ENCODE measurements at regions not wholly inside any gene's neighbourhood (a gene's known extent, or its start where the extent isn't known, plus 50 kb on each side); places are given as distances from the start of the nearest gene placed in this dataset.

DNA sequence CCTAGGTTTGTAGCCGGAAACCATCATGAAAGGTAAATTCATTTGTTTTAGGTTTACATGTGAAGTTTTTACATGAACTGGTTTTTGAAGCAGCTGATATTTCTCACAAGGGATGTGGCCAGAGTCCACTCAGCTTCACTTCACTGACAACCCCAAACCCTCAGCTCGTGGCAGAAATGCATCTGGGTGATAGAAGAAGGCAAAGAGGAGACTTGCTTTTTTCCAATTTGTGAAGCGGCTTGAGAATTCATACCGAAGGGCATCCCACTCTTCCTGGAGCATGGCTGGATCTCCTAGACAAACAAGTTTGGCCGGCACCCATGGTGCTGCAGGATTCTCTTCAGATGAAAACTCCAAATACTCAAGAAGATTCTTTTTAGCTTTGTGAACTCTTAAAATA, 392.8 kb upstream of the CNR1 start:
- no peak for DNase-seq

DNA sequence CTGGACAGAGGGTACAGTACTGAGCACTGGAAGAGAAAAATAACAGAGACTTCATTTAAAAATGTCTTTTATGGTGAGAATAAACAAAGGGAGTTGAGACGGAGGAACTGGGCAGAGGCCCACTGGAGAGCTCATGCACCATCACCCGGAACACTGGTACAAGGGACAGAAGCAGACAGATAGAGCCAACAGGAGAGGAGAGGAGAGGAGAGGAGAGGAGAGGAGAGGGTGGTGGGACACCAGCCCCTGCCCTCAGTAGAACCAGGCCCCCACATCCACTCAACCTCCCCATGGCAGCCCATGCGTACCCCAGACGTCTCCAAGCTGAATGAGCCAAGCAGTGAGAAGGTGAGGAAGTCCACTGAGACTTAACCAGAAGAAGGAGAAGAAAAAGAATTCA, 390.5 kb upstream of the CNR1 start:
- DNase-seq = no peak

DNA sequence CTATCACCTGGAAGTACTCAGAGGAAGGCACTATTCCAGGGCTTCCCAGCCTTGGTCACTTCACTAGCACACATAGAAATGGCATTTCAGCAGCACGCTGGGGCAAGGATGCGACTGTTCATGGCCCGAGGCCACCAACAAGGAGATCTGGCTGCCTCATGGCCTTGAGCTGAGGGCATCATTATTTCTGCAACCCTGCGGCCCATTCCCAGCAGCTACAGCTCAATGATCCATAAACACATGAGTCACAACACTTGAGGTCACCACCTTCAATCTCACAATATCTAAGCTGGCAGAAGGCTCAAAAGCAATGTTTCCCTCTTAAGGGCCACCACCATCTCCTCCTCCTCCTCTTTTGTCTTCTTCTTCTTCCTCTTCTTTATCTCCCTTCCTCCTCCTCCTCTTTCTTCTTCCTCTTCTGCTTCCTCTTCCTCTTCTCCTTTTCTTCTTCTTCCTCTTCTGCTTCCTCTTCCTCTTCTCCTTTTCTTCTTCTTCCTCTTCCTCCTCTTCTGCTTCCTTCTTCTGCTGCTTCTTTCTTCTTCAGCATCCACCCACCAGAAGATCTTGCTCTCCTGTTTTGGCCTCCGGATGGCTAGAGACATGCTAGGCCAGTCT, 382.9 kb upstream of the CNR1 start:
- no peak for DNase-seq

DNA sequence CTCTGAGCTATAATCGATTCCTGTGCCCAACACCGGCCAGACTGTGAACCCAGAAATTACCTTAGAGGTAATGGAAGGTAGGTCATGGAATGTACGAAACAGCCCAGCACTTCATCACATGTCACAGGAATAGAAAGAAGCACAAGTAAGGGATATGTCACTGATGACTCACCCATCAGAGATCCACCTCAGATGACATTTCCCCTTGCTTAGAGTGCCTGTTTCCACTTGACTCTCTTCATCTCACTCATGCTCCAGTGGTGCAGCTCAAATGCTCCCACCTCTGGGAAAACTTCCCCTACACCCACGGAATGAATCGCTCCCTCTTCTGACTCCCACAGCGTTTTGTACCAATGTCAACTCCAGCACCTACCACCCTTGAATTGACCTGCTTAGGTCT, 381.6 kb upstream of the CNR1 start:
- DNase-seq = no peak

DNA sequence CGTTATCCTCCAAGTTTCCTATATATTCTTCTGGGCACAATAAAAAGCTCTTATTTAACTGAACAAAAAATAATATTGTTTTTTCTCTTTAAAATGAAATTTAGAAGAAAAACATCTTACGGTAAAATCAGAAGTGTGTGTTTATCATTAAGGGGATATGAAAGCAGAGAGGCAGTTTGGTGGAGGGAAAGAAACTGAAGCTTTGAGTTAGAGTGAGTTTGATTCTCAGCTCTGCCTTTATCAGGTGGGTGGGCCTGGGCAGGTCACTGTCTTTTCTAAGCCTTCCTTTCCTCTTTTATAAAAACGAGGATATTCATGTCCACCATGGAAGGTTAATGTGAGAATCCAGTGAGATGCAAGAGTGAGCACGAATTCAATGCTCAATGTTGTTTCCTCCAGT, 379.8 kb upstream of the CNR1 start:
- DNase-seq = no peak

DNA sequence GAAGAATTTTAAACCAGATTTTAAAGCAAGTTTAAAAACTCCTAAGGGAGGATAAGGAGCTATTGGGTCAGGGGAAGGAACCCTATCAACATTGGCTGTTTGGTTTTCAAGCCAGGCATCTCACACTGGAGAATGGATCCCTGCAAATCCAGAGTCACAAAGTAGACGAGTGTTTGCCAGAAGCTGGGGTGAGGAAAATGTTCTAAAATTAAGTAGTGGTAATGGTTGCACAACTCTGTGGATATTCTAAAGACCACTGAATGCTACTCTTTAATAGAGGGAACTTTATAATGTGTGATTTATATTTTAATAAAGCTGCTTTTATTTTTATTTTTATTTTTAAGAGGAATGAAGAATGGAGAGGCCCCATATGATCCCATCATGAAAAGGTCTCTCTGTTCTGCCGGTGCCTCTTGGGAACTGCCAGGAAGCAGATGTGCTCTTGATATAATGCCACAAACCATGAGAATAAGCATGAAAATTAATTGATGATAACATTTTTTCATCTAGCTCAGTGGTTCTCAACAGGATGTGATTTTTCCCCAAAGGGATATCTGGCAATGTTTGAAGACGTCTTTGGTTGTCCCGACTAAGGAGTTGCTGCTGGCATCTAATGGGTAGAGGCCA, 379.0 kb upstream of the CNR1 start:
- DNase-seq = no peak

DNA sequence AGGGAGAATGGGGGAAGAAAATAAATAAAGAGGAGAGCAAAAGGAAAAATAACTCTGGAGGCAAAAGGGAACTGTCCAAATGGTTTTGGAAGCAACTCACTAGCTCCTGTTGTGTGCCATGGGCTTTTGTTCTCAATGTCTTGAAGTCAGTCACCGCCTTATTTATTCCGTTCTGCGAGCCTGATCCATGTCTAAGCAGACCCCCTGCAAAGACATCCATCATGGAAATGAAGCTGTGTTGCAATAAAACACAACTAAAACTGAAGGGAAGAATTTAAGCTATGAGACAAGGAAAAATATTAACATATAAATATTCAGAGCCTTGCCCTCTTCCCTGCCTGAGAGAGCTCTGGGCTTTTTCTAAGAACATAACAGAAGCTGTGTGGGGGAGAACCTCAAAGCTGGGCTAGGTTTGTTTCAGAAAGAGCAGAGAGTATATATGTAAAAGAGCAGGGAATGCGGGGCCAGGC, 373.2 kb upstream of the CNR1 start:
- DNase-seq = no peak

DNA sequence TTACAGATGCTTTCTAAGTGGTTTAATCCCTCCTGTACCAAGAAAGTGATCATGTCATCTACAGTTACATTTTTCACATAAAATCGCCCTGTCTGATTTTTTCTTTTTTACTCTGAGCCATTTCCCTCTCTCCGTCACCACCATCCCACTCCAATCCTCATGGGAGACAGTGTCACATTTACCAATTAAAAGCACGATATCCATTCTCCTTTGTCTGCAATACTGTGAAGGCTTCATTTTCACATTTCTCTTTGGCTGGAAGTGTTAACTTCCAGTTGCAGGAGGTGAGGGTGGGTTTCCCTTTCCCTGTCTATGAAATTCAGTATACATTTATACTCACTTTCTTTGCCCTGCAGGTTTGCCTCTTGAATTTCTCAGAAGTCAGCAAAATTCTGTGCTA, 372.7 kb upstream of the CNR1 start:
- DNase-seq = no peak

DNA sequence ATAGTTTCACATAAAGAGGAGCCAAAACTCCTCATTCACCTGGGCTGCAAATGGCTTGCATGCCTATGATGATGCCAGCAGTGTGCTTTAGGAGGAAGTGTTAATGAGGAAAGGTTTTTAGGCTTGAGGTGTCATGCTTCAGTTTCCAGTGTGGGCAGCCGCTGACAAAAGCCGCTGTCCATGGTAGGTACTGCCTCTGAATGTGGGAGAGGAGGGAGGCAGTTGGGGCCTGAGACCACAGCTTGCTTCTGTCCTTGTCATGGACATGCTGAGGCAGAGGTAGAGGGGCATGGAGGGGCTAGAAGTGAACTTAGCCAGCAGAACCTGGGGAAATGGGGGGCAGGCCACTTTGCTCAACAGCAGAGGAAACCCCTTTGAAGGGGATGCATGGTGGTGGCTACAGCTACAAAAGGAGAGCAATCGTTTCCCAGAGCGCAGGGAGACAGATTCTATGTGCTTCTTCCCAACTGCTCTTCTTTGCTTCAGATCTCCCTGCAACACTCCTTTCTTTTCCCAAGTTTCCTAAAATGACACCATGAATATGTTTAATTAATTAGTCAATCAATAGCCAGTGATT, 372.1 kb upstream of the CNR1 start:
- DNase-seq = peak; percentile 11

DNA sequence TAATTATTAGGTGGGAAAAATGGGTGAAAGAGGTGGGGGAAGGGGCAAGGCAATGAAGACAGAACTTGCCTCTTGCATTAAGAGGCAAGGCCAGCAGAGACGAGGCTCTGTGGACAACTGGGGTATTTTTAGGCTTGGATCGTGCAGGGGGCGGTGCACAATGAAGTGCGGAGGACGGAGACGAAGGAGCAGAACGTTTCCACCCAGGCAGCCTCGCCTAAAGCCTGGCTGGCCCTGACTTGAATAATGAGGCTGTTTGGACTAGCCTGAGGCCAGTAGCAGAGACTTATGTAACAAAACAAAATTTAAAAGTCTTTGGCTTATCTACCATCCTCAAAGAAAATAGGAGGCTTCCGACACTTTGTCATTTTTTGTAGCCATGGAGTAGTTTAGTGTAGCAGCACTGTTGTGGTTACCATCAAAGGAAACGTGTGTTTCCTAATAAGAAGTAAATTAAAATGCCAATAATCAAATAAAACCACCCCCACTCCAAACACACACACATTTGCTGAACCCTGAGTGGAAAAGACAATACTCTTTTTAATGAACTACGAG, 370.0 kb upstream of the CNR1 start:
- no peak for DNase-seq

DNA sequence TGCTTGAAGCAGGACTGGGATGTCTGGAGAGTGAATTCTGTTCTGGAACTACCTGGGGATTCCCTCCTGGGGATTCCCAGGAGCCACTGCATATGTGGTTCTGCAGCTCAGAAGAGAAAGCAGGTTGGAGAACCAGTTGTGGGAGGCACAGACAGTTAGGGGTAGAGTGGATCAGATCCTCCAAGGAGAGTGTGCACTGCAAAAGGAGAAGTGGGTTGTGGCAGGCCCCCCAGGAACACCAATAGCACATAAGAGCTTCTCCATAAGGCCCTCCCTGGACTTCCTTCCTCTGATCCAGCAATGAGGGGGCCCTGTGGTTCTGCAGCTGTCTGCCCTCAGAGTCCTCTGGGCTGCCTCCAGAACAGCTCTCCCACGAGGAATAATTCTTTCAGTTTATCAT, 369.2 kb upstream of the CNR1 start:
- no peak for DNase-seq

DNA sequence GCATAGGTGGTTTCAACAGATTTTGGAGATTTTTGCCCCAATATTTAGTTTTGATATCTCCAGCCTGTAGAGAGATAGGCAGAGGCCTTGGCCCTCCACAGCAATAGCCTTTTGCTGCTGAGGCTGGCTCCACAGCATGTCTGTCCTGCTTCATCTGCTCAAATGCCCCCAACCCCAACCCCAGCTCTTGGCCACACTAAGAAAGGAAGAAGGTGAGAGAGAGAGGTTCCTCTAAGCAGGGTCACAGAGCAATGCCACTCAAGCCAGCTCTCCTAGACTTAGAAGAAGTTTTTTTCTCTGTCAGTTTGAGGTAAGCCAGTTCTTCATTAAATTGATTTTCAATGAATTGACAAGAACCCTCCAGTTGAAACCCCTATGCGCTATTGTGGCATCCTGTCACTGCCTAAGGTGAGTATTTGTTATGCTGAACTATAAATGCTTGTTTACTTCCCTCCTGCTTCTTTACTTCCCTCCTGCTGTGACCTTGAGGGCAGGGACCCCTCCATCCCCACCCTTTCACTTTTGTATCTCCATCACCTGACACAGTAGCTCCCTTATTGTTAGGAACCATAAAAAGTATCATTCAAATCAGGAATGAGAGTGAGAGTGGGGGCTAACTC, 366.2 kb upstream of the CNR1 start:
- DNase-seq = no peak

DNA sequence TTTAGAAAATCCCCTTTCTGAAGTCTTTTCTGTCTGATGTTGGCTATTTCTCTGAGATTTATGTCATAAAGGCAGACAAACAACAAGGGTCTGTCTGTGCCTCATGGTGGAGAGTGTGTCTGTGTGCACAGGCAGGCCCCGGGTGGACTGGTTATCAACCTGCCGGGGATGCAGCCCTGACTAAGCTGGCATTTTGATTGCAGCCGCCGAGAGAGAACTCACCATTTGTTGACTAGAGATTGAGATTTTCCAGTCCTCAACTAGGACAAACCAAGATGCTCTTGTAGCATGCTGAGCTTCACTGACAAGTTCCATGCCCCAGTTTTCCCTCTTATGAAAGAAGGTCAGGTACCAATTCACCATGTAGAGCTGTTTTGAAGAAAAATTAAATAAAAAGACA, 363.6 kb upstream of the CNR1 start:
- no peak for DNase-seq

DNA sequence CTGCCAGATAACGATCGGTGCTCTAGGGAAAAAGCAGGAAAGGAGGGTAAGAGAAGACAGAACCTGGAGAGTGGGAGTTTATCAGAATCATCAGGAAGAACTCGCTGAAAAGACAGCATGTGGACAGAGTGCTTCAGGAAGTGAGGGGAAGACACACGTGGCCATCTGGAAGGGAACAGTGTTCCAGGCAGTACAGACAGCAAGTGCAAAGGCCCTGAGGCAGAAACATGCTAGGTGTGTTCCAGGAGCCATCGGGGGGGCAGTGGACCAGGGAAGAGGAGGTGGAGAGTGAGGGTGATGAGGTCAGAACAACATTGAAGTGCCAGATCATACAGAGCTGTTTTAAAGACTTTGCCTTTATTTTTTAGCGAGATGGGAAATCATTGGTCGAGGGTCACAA, 354.3 kb upstream of the CNR1 start:
- no peak for DNase-seq

DNA sequence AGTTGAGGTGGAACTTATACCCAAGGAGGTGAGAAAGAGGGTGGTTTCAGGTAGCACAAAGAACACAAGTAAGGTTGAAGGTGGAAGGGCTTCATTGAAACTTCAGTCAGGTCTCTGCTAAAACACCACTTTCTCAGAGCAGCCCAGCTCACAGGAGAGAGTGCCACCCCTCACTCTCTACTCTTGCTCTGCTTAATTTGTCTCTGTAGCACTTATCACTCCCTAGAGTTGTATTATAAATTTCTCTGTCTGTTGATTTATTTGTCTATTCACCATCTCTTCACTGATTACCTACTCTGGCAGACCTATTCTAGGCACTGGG, 353.8 kb upstream of the CNR1 start:
- DNase-seq = no peak

DNA sequence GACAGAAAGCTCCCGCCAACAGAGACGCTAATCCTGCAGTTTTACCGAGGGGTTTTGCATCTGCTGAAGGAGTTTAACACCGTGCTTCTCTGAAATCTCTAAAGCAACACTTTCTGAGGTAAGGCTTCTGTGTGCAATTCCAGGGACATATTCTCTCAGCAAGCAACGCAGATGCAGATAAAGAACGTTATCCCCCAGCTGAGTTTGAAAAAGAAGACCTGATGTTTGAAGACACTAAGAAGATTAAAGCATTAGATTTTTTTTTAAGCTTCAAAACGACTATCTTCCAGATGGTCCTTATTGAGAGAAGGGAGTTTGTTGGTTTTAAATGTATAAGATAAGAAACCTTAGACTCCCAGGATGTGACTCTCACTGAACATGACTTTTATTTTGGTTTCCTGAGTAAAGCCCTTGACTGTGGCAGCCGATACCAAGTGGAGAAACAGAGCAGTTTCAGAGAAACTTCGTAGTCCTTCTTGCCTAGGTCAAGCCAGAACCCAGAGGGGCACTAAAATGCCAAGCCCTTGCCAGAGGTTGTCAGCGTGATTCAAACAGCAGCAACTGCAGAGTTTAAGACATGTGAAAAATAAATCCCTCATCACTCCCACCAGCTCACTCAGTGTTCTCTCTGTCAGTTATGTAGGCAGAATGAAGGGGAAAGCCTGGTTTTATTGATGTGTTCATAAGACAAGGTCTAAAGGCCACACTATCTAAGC, 353.3 kb upstream of the CNR1 start:
- DNase-seq = no peak

DNA sequence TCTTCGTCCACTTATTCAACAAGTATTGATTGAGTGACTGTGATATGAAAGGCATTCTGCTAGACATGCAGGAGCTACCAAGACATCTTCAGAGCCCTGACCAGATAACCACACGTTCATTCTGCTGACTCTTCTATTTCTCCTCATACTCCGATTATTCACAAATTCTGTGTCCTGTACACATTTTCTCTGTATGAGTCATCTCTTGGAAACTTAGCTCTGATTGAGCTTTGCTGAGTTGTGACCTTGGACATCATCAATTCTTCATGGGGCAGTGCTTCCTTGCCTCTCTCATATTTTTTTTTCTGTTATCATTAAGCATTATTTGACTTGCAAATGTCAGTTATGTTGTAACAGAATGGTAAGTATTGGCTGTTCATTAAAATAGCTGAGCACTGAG, 351.6 kb upstream of the CNR1 start:
- DNase-seq = no peak

DNA sequence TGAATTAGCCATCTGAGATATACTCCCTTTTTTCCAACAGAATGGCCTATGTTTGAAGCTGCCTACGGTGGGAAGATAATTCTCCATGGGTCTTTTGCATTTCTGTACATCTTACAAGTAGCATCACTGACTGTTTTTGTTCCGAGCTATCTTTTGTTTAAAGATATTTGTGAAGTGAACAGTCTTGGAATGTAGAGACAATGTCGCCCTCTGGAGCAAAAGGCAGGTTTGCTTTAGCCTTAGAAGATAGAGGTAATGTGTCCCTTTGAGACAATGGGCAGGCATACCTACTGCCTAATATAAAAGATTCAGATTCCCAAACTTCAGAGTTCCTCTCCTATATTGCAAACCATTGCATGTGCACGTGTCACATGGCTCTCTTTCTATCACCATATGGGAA, 347.8 kb upstream of the CNR1 start:
- DNase-seq = no peak

DNA sequence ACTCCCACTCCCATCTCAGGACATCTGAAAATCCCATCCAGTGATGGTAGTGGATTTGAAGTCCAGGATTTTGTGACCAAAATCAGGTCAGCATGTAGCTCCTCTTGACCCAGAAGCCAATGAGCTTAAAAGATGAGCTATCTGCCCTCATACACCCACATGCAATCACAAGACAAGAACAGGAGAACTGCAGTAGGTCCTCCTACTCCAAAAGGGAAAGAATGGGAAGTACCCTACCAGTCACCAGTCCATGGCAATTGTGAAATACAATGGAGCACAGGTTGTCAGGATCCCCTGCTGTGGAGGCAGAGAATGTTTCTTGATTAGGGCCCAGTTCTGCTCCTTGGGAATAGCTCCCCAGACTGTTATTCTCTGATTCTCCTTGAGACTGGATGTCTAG, 347.3 kb upstream of the CNR1 start:
- no peak for DNase-seq

DNA sequence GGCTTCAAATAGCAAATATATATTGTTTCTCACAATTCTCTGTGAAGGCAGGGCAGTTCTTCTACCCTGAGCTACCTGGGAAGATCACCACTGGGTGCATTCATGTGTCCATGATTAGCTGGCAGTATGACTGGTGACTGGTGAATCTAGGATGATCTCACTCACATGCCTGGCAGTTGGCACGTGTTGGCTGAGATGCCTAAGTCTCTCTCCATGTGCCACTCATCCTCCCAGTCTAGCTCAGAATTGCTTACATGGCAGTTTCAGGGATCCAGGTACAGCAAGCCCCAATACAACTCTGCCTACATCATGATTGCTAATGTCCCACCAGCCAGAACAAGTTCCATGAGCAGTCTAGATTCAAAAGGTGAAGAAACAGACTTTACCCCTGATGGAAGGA, 346.8 kb upstream of the CNR1 start:
- DNase-seq = no peak

DNA sequence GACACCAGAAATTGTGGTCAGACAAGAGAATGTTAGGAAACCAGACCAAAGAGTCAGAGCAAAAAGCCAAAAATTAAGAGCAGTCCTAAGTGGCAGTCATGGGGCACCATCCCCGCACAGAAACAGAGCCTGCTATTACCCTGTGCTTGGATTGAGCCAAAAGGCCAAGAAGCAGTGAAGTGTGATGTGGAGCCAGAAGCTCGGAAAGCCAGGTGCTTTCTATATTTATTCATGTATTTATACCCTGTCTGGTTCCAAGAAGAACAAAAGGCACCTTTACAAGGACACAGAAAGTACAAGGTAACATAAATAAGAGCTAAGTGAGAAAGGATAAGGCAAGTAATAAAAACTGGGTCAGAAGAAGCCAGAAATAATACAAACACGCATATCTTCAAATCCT, 336.2 kb upstream of the CNR1 start:
- no peak for DNase-seq

DNA sequence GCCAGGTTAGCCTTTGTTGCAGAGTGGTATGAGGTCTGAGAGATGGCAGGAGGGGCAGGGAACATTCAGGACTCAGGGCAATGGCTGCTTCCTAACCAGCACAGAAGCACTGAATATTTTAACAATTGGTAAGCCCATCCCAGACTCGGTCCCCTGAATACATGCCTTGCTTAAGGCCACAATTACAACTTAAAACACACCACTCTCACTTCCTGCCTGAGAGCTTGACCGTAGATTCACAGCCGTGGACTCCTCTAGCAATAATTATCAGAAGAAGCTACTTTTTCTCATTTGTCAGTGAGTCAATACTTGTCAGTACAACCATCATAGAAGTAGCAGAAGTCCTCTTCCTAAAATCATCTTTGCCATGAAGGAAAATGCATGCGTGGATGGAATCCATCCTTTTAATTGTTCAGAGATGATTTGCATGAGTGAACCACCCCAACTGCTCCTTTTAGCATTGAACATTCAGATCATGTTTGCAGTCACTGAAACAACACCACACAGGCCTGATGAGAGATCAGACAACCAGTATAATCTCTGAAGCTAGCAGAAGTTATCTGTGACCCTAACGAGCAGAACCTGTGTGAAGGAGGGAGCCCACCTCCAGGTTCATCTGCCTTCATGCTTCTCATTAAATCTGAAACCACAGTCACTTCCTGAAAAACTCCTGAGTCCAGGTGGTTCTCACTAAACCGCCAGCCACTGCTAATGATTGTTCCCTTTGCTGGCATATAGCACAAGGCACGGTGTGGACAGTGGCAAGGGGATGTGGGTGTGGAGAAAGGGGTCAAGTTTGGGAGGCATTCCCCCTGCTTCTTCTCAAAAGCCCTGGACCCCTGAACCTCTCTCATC, 333.9 kb upstream of the CNR1 start:
- peak; percentile 23 for DNase-seq

DNA sequence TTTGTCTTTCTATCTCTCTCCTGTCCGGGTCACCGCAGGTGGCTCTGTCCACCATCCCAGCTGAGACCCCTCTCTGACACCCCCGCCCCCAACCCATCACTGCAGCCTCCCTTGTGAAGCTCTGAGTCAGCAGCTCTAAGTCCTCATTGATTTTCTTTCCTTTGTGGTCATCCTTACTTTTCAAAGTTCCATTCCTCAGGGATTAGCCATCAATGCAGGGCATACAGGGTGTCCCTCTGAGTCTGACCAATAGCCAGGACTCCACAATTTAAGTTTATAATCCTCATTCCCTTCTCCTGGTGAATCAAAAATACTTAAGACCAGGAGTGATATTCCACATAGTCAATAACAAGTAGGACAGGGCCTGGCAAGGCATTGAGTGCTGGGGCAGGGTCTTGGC, 333.3 kb upstream of the CNR1 start:
- no peak for DNase-seq
